Mesothelial cell of epicardium (in vitro differentiated cells): ENCODE measurements at regions not wholly inside any gene's neighbourhood (a gene's known extent, or its start where the extent isn't known, plus 50 kb on each side); places are given as distances from the start of the nearest gene placed in this dataset.

ENCODE experiments used
- DNase-seq, 2 experiments: peaks; one replicate each; pipeline ENCODE4 v3.0.0; 2021; ENCODE audit warnings: low spot score in 2 of 2; ENCODE audit not compliant: unreplicated experiment in 2 of 2
- H3K27ac Mint-ChIP-seq: 2 replicates; pipeline ENCODE4 v1.8.0; 2021; ENCODE audit warnings: mixed read lengths
- H3K27me3 Mint-ChIP-seq: 2 replicates; pipeline ENCODE4 v1.8.0; 2021; ENCODE audit warnings: low read depth, mixed read lengths
- H3K36me3 Mint-ChIP-seq: 2 replicates; pipeline ENCODE4 v1.8.0; 2021; ENCODE audit warnings: mixed read lengths
- H3K4me1 Mint-ChIP-seq: 2 replicates; pipeline ENCODE4 v1.8.0; 2021; ENCODE audit warnings: mixed read lengths
- H3K4me3 Mint-ChIP-seq: 2 replicates; pipeline ENCODE4 v1.8.0; 2021; ENCODE audit warnings: mild to moderate bottlenecking, moderate library complexity, mixed read lengths
- H3K9me3 Mint-ChIP-seq: 2 replicates; pipeline ENCODE4 v1.8.0; 2021; ENCODE audit warnings: mixed read lengths
- CTCF ChIP-seq: fragments of 200-600 bp; sonication (generic); IDR thresholded peaks from one replicate; pipeline ENCODE4 v1.5.0; 2021; ENCODE audit warnings: antibody characterized with exemption; ENCODE audit not compliant: unreplicated experiment

GRCh38 chr20:16174311-16174710, 398.9 kb downstream of the KIF16B start:
- no peaks in the 10 kb centered on the region for H3K36me3 Mint-ChIP-seq
- H3K27me3 Mint-ChIP-seq = peaks cover 35% of the 10 kb centered on the region
- H3K27ac Mint-ChIP-seq = no peak overlapping the region
- no peak for DNase-seq
- H3K9me3 Mint-ChIP-seq = peaks cover 10% of the 10 kb centered on the region
- no peak overlapping the region for H3K4me3 Mint-ChIP-seq
- no peak for TF ChIP-seq CTCF
- H3K4me1 Mint-ChIP-seq = peaks cover 17% of the 10 kb centered on the region

GRCh38 chr20:16173044-16173443, 400.2 kb downstream of the KIF16B start:
- Mint-ChIP-seq H3K27me3 (peaks cover 35% of the 10 kb centered on the region), H3K36me3 (no peaks in the 10 kb centered on the region), H3K27ac (no peak overlapping the region), H3K4me1 (peaks cover 4% of the 10 kb centered on the region), H3K9me3 (peaks cover 9% of the 10 kb centered on the region), H3K4me3 (no peak overlapping the region)
- DNase-seq = no peak
- no peak for TF ChIP-seq CTCF

- Mint-ChIP-seq H3K4me3 (no peak overlapping the region), H3K27ac (no peak overlapping the region), H3K4me1 (peaks cover 6% of the 10 kb centered on the region), H3K36me3 (no peaks in the 10 kb centered on the region), H3K9me3 (peaks cover 3% of the 10 kb centered on the region), H3K27me3 (peaks cover 35% of the 10 kb centered on the region)
- DNase-seq = no peak
- TF ChIP-seq CTCF = no peak
These were observed 402.1 kb downstream of the KIF16B start for GRCh38 chr20:16171180-16171579.

GRCh38 chr20:16170406-16170971, 402.8 kb downstream of the KIF16B start:
- Mint-ChIP-seq H3K4me1 (peaks cover 6% of the 10 kb centered on the region), H3K4me3 (no peak overlapping the region), H3K9me3 (no peaks in the 10 kb centered on the region), H3K36me3 (no peaks in the 10 kb centered on the region), H3K27me3 (peaks cover 35% of the 10 kb centered on the region), H3K27ac (no peak overlapping the region)
- no peak for DNase-seq
- TF ChIP-seq CTCF = no peak

- Mint-ChIP-seq H3K27ac (no peak overlapping the region), H3K36me3 (no peaks in the 10 kb centered on the region), H3K9me3 (peaks cover 5% of the 10 kb centered on the region), H3K4me3 (no peak overlapping the region), H3K4me1 (peaks cover 6% of the 10 kb centered on the region), H3K27me3 (peaks cover 27% of the 10 kb centered on the region)
- no peak for TF ChIP-seq CTCF
- no peak for DNase-seq
These were observed 405.7 kb downstream of the KIF16B start for GRCh38 chr20:16167423-16168130.
